GM21515 (cell line): ENCODE measurements at regions not wholly inside any gene's neighbourhood (a gene's known extent, or its start where the extent isn't known, plus 50 kb on each side); places are given as distances from the start of the nearest gene placed in this dataset.

Experiments
- ATAC-seq: cut with Tn5 transposase; IDR thresholded peaks from one replicate; pipeline ENCODE4 v1.9.1; 2021; ENCODE audit not compliant: unreplicated experiment

- no peak for ATAC-seq
These were observed 804.8 kb downstream of the USP25 start for GRCh38 chr21:16534408-16535101.

- ATAC-seq: no peak
These were observed 805.3 kb downstream of the USP25 start for GRCh38 chr21:16535102-16535422.

GRCh38 chr21:16535626-16536025 is 805.8 kb downstream of the USP25 start:
- no peak for ATAC-seq

- ATAC-seq: no peak
These were observed 806.4 kb downstream of the USP25 start for GRCh38 chr21:16536140-16536539.

GRCh38 chr21:16536643-16537434 is 807.1 kb downstream of the USP25 start:
- no peak for ATAC-seq

- ATAC-seq: no peak
These were observed 807.7 kb downstream of the USP25 start for GRCh38 chr21:16537501-16537900.

- no peak for ATAC-seq
These were observed 808.6 kb downstream of the USP25 start for GRCh38 chr21:16538405-16538804.

GRCh38 chr21:16538936-16539440 is 809.2 kb downstream of the USP25 start:
- ATAC-seq: no peak

- no peak for ATAC-seq
These were observed 811.4 kb downstream of the USP25 start for GRCh38 chr21:16540966-16541727.

GRCh38 chr21:16550118-16550517 is 820.3 kb downstream of the USP25 start:
- ATAC-seq: no peak

- no peak for ATAC-seq
These were observed 821.3 kb downstream of the USP25 start for GRCh38 chr21:16550917-16551741.

- no peak for ATAC-seq
These were observed 823.1 kb downstream of the USP25 start for GRCh38 chr21:16552880-16553279.

GRCh38 chr21:16554503-16554902 is 824.7 kb downstream of the USP25 start:
- ATAC-seq: no peak

GRCh38 chr21:16563116-16563515 is 833.3 kb downstream of the USP25 start:
- ATAC-seq: no peak

GRCh38 chr21:16563795-16564194 is 834.0 kb downstream of the USP25 start:
- ATAC-seq: no peak

- ATAC-seq: no peak
These were observed 838.5 kb downstream of the USP25 start for GRCh38 chr21:16568244-16568643.

GRCh38 chr21:16568661-16569060 is 838.9 kb downstream of the USP25 start:
- no peak for ATAC-seq

- no peak for ATAC-seq
These were observed 839.9 kb downstream of the USP25 start for GRCh38 chr21:16569679-16570078.

GRCh38 chr21:16570171-16570570 is 840.4 kb downstream of the USP25 start:
- ATAC-seq: no peak

- ATAC-seq: no peak
These were observed 841.1 kb downstream of the USP25 start for GRCh38 chr21:16570856-16571255.

- no peak for ATAC-seq
These were observed 841.8 kb downstream of the USP25 start for GRCh38 chr21:16571594-16571993.
